Testis (tissue), 2 donors: ENCODE measurements at regions not wholly inside any gene's neighbourhood (a gene's known extent, or its start where the extent isn't known, plus 50 kb on each side); places are given as distances from the start of the nearest gene placed in this dataset.

Source experiments
- CTCF ChIP-seq, 3 experiments: fragments of 450-650 bp in 2 of 3; fragments of 200-600 bp in 1 of 3; sonication (generic) in 1 of 3; IDR thresholded peaks; one replicate each; pipeline ENCODE4 v1.5.1; 2016 to 2019; ENCODE audit warnings: antibody characterized with exemption in 3 of 3, mild to moderate bottlenecking in 2 of 3, moderate library complexity in 1 of 3
- POLR2A ChIP-seq: fragments of 450-650 bp; IDR thresholded peaks from one replicate; pipeline ENCODE4 v1.6.1; 2017; ENCODE audit warnings: antibody characterized with exemption, mild to moderate bottlenecking, moderate library complexity

GRCh38 chr21:27047283-27047657 is 80.4 kb upstream of the ADAMTS5 start:
- TF ChIP-seq CTCF (IDR thresholded peaks at IDR 0.05) (no peak), POLR2A (no peak)
